SH-SY5Y (cell line): ENCODE measurements at regions not wholly inside any gene's neighbourhood (a gene's known extent, or its start where the extent isn't known, plus 50 kb on each side); places are given as distances from the start of the nearest gene placed in this dataset.

Experiments used
- GATA2 ChIP-seq: IDR thresholded peaks from 2 replicates; pipeline ENCODE4 v1.6.1; 2011; ENCODE audit warnings: mild to moderate bottlenecking, low read depth, low read length
- GATA3 ChIP-seq: IDR thresholded peaks from 2 replicates; pipeline ENCODE4 v1.6.1; 2011; ENCODE audit warnings: low read depth, mild to moderate bottlenecking, low read length, moderate library complexity

DNA sequence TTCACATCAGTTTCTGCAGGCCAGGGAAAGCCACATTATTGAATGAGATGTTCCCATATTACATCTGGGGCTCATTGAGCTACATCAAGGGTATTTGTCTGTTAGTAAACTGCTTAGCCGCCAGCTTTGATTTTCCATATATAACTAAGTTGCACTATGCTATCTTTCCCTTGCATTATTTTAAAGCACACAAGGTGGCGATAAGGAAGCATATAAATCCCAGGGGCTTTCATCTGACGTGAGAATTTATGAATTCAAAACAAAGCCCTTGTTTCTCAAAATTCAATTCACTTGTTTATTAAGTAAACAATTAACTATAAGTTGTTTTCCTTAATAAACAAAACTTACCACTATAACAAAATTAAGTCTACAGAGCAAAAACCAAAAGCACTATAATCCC, 334.1 kb upstream of the TPK1 start:
- TF ChIP-seq GATA2 (no peak), GATA3 (no peak)
